Lung (tissue), 11 donors: ENCODE measurements at regions not wholly inside any gene's neighbourhood (a gene's known extent, or its start where the extent isn't known, plus 50 kb on each side); places are given as distances from the start of the nearest gene placed in this dataset.
"Not testable (repeated sequence)": the region's sequence is repeated elsewhere in the genome, so short reads cannot be mapped to it uniquely, and the experiment has no call there.

Experiments
- ATAC-seq: fragments of 200-7000 bp; cut with Tn5 transposase; one replicate; pipeline ENCODE4 v1.9.1; 2020; ENCODE audit warnings: moderate number of reproducible peaks; ENCODE audit not compliant: insufficient read depth, low FRiP score
- DNase-seq, 3 donors: peaks; one replicate each; pipeline ENCODE4 v3.0.0-alpha.2; 2013 to 2017
- H3K27ac ChIP-seq, 2 donors: one replicate each; pipeline ENCODE4 v1.5.1; 2013; ENCODE audit warnings: mild to moderate bottlenecking in 2 of 2, moderate library complexity in 2 of 2, control low read depth in 1 of 2, inconsistent platforms in 1 of 2, low read depth in 1 of 2, low read length in 1 of 2
- H3K27me3 ChIP-seq, 3 donors: one replicate each; pipeline ENCODE4 v1.5.1; 2013; ENCODE audit warnings: low read length in 2 of 3; ENCODE audit not compliant: control insufficient read depth in 3 of 3, insufficient read depth in 3 of 3
- H3K36me3 ChIP-seq, 4 donors: one replicate each; pipeline ENCODE4 v1.5.1; 2013; ENCODE audit warnings: low read length in 4 of 4, mild to moderate bottlenecking in 1 of 4, moderate library complexity in 1 of 4; ENCODE audit not compliant: control insufficient read depth in 4 of 4, insufficient read depth in 4 of 4
- H3K4me1 ChIP-seq, 5 donors: one replicate each; pipeline ENCODE4 v1.5.1; 2013; ENCODE audit warnings: low read length in 5 of 5, mild to moderate bottlenecking in 2 of 5, moderate library complexity in 1 of 5; ENCODE audit not compliant: control insufficient read depth in 5 of 5, insufficient read depth in 5 of 5
- H3K4me3 ChIP-seq: one replicate; pipeline ENCODE4 v1.5.1; 2013; ENCODE audit warnings: mild to moderate bottlenecking, control low read depth, moderate library complexity
- H3K9ac ChIP-seq, 2 donors: one replicate each; pipeline ENCODE4 v1.5.1; 2013; ENCODE audit warnings: low read length in 2 of 2, control low read depth in 1 of 2; ENCODE audit not compliant: insufficient read depth in 1 of 2
- H3K9me3 ChIP-seq, 4 donors: one replicate each; pipeline ENCODE4 v1.5.1; 2013; ENCODE audit warnings: low read length in 3 of 4, mild to moderate bottlenecking in 1 of 4, moderate library complexity in 1 of 4; ENCODE audit not compliant: control insufficient read depth in 4 of 4, insufficient read depth in 3 of 4
- WGBS, 2 donors: extraction: QIAGEN DNeasy Blood & Tissue Kit; methylation state at CpG; one replicate each; pipeline ENCODE4 v1.1.7; 2013; 5-methylcytosine and 5-hydroxymethylcytosine counted together
- TF ChIP-seq, protein P1 (sequence below): IDR thresholded peaks from 2 replicates; pipeline ENCODE4 v1.5.1; 2012; ENCODE audit warnings: mild to moderate bottlenecking; ENCODE audit errors: control extremely low read depth, extremely low read depth
- donor health status: control.
- donor health status: control.
- donor health status: Bipolar disorder and iron deficiency.
- donor health status: healthy.
- donor health status: DM: yes; HTN: yes; CAD: no.

DNA sequence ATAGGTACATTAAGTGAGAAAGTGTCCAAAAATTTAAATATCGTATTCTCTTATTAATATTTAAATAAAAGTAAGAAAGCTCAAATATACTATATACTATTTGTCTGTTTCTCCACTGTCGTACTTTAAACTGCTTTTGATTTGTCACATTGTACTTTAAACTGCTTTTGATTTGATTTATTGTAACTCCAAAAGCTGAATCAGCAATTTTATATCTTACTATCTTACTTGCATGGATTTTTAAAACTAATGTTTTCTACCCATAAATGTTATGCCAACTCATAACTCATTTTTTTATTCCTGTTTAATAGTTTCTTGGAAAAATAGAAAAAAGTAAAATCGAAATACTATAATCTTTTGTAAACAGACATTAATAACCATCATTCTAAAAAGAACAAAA, 1128.2 kb upstream of the ACVR2A start:
- TF ChIP-seq, protein P1, sequence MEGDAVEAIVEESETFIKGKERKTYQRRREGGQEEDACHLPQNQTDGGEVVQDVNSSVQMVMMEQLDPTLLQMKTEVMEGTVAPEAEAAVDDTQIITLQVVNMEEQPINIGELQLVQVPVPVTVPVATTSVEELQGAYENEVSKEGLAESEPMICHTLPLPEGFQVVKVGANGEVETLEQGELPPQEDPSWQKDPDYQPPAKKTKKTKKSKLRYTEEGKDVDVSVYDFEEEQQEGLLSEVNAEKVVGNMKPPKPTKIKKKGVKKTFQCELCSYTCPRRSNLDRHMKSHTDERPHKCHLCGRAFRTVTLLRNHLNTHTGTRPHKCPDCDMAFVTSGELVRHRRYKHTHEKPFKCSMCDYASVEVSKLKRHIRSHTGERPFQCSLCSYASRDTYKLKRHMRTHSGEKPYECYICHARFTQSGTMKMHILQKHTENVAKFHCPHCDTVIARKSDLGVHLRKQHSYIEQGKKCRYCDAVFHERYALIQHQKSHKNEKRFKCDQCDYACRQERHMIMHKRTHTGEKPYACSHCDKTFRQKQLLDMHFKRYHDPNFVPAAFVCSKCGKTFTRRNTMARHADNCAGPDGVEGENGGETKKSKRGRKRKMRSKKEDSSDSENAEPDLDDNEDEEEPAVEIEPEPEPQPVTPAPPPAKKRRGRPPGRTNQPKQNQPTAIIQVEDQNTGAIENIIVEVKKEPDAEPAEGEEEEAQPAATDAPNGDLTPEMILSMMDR = no peak
- Histone ChIP-seq H3K27ac (no peak overlapping the region), H3K9ac (no peak overlapping the region), H3K36me3 (no peaks in the 10 kb centered on the region), H3K27me3 (no peaks in the 10 kb centered on the region), H3K4me1 (no peaks in the 10 kb centered on the region), H3K4me3 (no peak overlapping the region), H3K9me3 (peaks cover 0 to 15% (median 3%) of the 10 kb centered on the region in 4 donors)
- no peak for ATAC-seq
- 47 to 59% methylated on average over 3 of the region's 3 CpGs for WGBS, 2 donors
- no peak for DNase-seq

- Histone ChIP-seq H3K36me3 (no peaks in the 10 kb centered on the region), H3K27ac (no peak overlapping the region), H3K4me1 (no peaks in the 10 kb centered on the region), H3K9me3 (no peaks in the 10 kb centered on the region), H3K9ac (no peak overlapping the region), H3K4me3 (no peak overlapping the region), H3K27me3 (no peaks in the 10 kb centered on the region)
- DNase-seq (no peak), ATAC-seq (no peak)
- 63 to 65% methylated on average over 3 of the region's 3 CpGs for WGBS, 2 donors
- TF ChIP-seq, protein P1 = no peak
Measured at GRCh38 chr2:146709004-146709403, 1135.8 kb upstream of the ACVR2A start.

DNA sequence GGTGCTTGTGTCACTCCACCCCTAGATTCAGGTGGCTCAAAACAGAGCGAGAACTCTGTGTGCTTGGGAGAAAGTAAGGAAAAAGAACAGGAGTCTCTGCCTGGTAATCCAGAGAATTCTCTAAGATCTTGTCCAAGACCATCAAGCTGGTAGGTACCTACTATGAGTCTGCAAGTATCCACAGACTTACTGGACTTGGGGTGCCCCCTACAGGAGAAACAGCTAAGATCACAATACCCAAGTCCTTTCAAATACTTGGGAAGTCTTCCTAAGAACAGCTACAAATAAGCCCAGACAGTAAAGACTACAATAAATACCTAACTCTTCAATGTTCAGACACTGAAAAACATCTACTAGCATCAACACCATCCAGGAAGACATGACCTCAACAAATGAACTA, 1143.6 kb upstream of the ACVR2A start:
- DNase-seq = no peak
- no peak overlapping the region for H3K4me3 ChIP-seq
- WGBS, 2 donors = 88 to 91% methylated on average over 1 of the region's 1 CpG
- H3K27ac ChIP-seq = no peak overlapping the region
- ATAC-seq = no peak
- no peak overlapping the region for H3K9ac ChIP-seq
- peaks cover 0 to 11% (median 4%) of the 10 kb centered on the region in 4 donors for H3K9me3 ChIP-seq
- no peaks in the 10 kb centered on the region for H3K27me3 ChIP-seq
- no peaks in the 10 kb centered on the region for H3K36me3 ChIP-seq
- TF ChIP-seq, protein P1 = no peak
- H3K4me1 ChIP-seq = no peaks in the 10 kb centered on the region

- Histone ChIP-seq H3K27ac (no peak overlapping the region), H3K27me3 (no peaks in the 10 kb centered on the region), H3K4me1 (no peaks in the 10 kb centered on the region), H3K36me3 (no peaks in the 10 kb centered on the region), H3K9me3 (peaks cover 0 to 11% (median 4%) of the 10 kb centered on the region in 4 donors), H3K4me3 (no peak overlapping the region), H3K9ac (no peak overlapping the region)
- TF ChIP-seq, protein P1 = no peak
- 93 to 95% methylated on average over 1 of the region's 1 CpG for WGBS, 2 donors
- ATAC-seq (no peak), DNase-seq (no peak)
Measured at GRCh38 chr2:146697307-146697706, 1147.5 kb upstream of the ACVR2A start.

DNA sequence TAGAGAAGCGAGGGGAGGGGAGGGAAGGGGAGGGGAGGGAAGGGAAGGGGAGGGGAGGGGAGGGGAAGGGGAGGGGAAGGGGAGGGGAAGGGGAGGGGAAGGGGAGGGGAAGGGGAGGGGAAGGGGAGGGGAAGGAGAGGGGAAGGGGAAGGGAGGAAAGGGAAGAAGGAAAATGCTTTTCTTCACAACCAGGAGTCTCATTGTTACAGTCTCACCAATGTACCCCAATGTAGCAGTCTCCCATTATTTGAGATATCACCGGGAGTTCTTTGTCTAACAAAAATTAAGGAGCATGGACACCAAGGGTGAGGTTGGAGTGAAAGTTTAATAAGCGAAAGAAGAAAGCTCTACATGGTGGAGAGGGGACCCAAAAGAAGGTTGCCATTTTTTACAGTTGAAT, 1148.0 kb upstream of the ACVR2A start:
- not testable (repeated sequence) for H3K4me3 ChIP-seq, ATAC-seq, H3K27ac ChIP-seq, DNase-seq, H3K4me1 ChIP-seq, H3K36me3 ChIP-seq, H3K9ac ChIP-seq, H3K27me3 ChIP-seq
- peaks cover 0 to 11% (median 4%) of the 10 kb centered on the region in 4 donors for H3K9me3 ChIP-seq
- 64 to 91% methylated on average over 2 of the region's 3 CpGs for WGBS, 2 donors
